ENCODE measurements at regions not wholly inside any gene's neighbourhood (a gene's known extent, or its start where the extent isn't known, plus 50 kb on each side); places are given as distances from the start of the nearest gene placed in this dataset.
"Not testable (repeated sequence)": the region's sequence is repeated elsewhere in the genome, so short reads cannot be mapped to it uniquely, and the experiment has no call there.

DNA sequence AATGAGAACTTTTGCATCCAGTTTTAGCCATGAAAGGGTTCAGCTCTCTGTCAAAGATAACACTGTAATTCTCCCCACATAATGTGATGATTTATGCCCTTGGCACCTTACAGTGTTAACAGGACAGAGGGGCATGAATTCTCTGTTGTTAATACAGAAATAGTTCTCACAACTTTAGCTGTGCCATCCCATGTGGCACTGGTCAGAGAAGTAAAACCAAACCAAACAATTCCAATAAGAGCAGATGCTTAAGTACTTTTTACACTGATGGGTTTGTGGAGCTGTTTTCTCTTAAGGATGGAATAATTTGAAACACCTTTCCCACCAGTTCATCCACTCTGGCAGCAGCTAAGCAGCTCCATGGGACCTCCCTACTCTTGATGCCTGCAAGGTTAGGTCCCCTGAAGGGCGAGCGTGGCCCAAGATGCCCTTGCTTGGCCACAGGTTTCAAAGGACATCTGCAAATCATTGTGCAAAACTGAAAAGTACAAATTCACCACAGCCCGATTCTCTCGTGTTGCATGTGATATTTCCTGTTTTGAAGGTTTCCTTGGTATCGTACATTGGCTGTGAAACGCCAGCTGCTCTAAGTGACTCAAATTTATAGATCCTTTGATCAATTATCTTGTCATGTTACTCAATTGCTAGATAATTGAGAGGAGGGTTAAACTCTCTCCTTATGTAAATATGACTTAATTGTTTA is 82.5 kb upstream of the CREB5 start:
- WGBS, 2 donors, result 41 to 44% methylated on average over 6 of the region's 6 CpGs
- no peaks in the 10 kb centered on the region for H3K27me3 ChIP-seq (ENCODE audit: control insufficient read depth in 1 of 2, insufficient read depth in 2 of 2, low read length in 1 of 2)
- H3K4me3 ChIP-seq (ENCODE audit: low read length in 2 of 2), result no peak overlapping the region
- DNase-seq (no peak), ATAC-seq (ENCODE audit: low FRiP score) (no peak)
- H3K36me3 ChIP-seq (ENCODE audit: control insufficient read depth in 1 of 2, insufficient read depth in 2 of 2, low read length in 1 of 2), result no peaks in the 10 kb centered on the region
- intact Hi-C loops (cut with DNase I), result no loop called here
- no peak overlapping the region for H3K27ac ChIP-seq (ENCODE audit: low read depth in 1 of 2, low read length in 2 of 2)
- no peaks in the 10 kb centered on the region for H3K9me3 ChIP-seq (ENCODE audit: control insufficient read depth, low read length)
- no peaks in the 10 kb centered on the region for H3K4me1 ChIP-seq (ENCODE audit: control insufficient read depth in 1 of 2, insufficient read depth in 2 of 2, low read length in 2 of 2)

DNA sequence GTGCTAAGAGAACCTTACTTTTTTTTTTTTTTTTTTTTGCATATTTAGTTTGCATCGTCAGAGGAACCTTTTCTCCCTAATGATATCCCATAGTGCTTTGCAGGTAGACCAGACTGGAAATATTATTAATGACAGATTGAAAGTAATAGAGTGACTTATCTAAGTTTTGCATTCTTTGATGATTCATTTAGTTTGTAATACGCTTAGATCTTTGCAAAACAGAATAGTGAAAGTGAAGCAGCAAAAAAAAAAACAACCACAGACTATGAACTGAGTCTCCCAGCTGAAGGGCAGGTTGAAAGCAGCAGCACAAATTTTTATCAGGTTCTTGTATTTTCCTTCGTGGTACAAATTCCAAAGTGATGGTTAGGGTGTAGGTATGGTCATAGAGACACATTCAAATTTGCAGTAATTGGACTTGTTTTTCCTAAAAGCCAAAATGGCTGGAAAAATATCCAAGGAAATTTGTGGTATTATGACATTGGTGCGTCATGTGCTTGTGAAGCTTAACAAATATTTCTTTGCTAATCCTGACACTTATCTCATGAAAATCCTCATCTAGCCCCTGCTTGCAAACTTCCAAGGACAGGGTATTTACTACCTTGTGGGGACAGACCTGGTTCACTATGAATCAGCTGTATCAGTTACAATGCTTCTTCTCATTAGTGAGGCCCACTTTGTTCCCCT is 81.8 kb upstream of the CREB5 start:
- ATAC-seq (ENCODE audit: low FRiP score) (no peak), DNase-seq (no peak)
- Histone ChIP-seq H3K36me3 (ENCODE audit: control insufficient read depth in 1 of 2, insufficient read depth in 2 of 2, low read length in 1 of 2) (no peaks in the 10 kb centered on the region), H3K4me3 (ENCODE audit: low read length in 2 of 2) (no peak overlapping the region), H3K27ac (ENCODE audit: low read depth in 1 of 2, low read length in 2 of 2) (no peak overlapping the region), H3K27me3 (ENCODE audit: control insufficient read depth in 1 of 2, insufficient read depth in 2 of 2, low read length in 1 of 2) (no peaks in the 10 kb centered on the region), H3K4me1 (ENCODE audit: control insufficient read depth in 1 of 2, insufficient read depth in 2 of 2, low read length in 2 of 2) (no peaks in the 10 kb centered on the region), H3K9me3 (ENCODE audit: control insufficient read depth, low read length) (no peaks in the 10 kb centered on the region)
- 55% methylated on average over 4 of the region's 4 CpGs for WGBS, 2 donors
- intact Hi-C loops (cut with DNase I), result no loop called here

DNA sequence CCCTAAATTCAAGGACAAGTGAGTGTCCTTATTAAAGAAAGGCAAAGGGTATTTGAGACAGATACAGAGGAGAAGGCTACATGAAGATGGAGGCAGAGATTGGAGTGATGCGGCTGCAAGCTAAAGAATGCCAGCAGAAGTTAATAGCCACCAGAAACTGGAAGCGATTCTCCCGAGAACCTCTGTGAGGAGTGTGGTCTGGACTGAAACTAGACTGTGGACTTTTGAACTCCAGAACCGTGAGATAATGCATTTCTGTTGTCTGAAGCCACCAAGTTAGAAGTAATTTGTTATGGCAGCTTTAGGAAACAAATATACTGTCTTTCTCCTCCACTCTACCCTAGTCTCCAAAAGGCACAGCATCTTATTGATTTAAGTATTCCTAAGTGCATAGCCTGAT is 80.3 kb upstream of the CREB5 start:
- intact Hi-C loops (cut with DNase I), result no loop called here
- H3K4me3 ChIP-seq (ENCODE audit: low read length in 2 of 2), result no peak overlapping the region
- H3K36me3 ChIP-seq (ENCODE audit: control insufficient read depth in 1 of 2, insufficient read depth in 2 of 2, low read length in 1 of 2), result no peaks in the 10 kb centered on the region
- H3K4me1 ChIP-seq (ENCODE audit: control insufficient read depth in 1 of 2, insufficient read depth in 2 of 2, low read length in 2 of 2), result no peaks in the 10 kb centered on the region
- no peaks in the 10 kb centered on the region for H3K9me3 ChIP-seq (ENCODE audit: control insufficient read depth, low read length)
- no peaks in the 10 kb centered on the region for H3K27me3 ChIP-seq (ENCODE audit: control insufficient read depth in 1 of 2, insufficient read depth in 2 of 2, low read length in 1 of 2)
- no peak for DNase-seq
- ATAC-seq (ENCODE audit: low FRiP score), result no peak
- 85 to 94% methylated on average over 4 of the region's 4 CpGs for WGBS, 2 donors
- no peak overlapping the region for H3K27ac ChIP-seq (ENCODE audit: low read depth in 1 of 2, low read length in 2 of 2)

- H3K27me3 ChIP-seq (ENCODE audit: control insufficient read depth in 1 of 2, insufficient read depth in 2 of 2, low read length in 1 of 2); DNase-seq; H3K9me3 ChIP-seq (ENCODE audit: control insufficient read depth, low read length); H3K27ac ChIP-seq (ENCODE audit: low read depth in 1 of 2, low read length in 2 of 2); ATAC-seq (ENCODE audit: low FRiP score); H3K4me1 ChIP-seq (ENCODE audit: control insufficient read depth in 1 of 2, insufficient read depth in 2 of 2, low read length in 2 of 2); H3K4me3 ChIP-seq (ENCODE audit: low read length in 2 of 2); intact Hi-C loops (cut with DNase I); H3K36me3 ChIP-seq (ENCODE audit: control insufficient read depth in 1 of 2, insufficient read depth in 2 of 2, low read length in 1 of 2): not testable (repeated sequence)
These were observed 78.8 kb upstream of the CREB5 start for GRCh38 chr7:28333548-28333947.

- Histone ChIP-seq H3K27ac (ENCODE audit: low read depth in 1 of 2, low read length in 2 of 2) (no peak overlapping the region), H3K4me1 (ENCODE audit: control insufficient read depth in 1 of 2, insufficient read depth in 2 of 2, low read length in 2 of 2) (no peaks in the 10 kb centered on the region), H3K36me3 (ENCODE audit: control insufficient read depth in 1 of 2, insufficient read depth in 2 of 2, low read length in 1 of 2) (no peaks in the 10 kb centered on the region), H3K9me3 (ENCODE audit: control insufficient read depth, low read length) (peaks cover 1% of the 10 kb centered on the region), H3K27me3 (ENCODE audit: control insufficient read depth in 1 of 2, insufficient read depth in 2 of 2, low read length in 1 of 2) (no peaks in the 10 kb centered on the region), H3K4me3 (ENCODE audit: low read length in 2 of 2) (no peak overlapping the region)
- intact Hi-C loops (cut with DNase I), result no loop called here
- DNase-seq, result no peak
- WGBS, 2 donors, result 84 to 91% methylated on average over 2 of the region's 2 CpGs
- no peak for ATAC-seq (ENCODE audit: low FRiP score)
These were observed 75.5 kb upstream of the CREB5 start for GRCh38 chr7:28336806-28337205.

DNA sequence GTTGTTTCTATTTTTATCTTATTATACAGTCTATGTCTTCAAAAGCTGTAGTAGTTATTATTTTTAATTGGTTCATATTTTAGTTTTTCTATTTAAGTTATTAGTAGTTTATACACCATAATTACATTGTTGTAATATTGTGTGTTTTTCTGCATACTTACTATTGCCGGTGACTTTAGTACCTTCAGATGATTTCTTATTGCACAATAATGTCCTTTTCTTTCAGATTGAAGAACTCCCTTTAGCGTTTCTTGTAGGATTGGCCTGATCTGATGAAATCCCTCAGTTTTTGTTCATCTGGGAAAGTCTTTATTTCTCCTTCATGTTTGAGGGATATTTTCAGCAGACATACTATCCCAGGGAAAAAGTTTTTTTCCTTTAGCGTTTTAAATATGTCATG is 74.3 kb upstream of the CREB5 start:
- no peak overlapping the region for H3K27ac ChIP-seq (ENCODE audit: low read depth in 1 of 2, low read length in 2 of 2)
- no peak for DNase-seq
- no peak for ATAC-seq (ENCODE audit: low FRiP score)
- no peaks in the 10 kb centered on the region for H3K36me3 ChIP-seq (ENCODE audit: control insufficient read depth in 1 of 2, insufficient read depth in 2 of 2, low read length in 1 of 2)
- no peaks in the 10 kb centered on the region for H3K27me3 ChIP-seq (ENCODE audit: control insufficient read depth in 1 of 2, insufficient read depth in 2 of 2, low read length in 1 of 2)
- intact Hi-C loops (cut with DNase I), result no loop called here
- no peaks in the 10 kb centered on the region for H3K4me1 ChIP-seq (ENCODE audit: control insufficient read depth in 1 of 2, insufficient read depth in 2 of 2, low read length in 2 of 2)
- H3K4me3 ChIP-seq (ENCODE audit: low read length in 2 of 2), result no peak overlapping the region
- peaks cover 1% of the 10 kb centered on the region for H3K9me3 ChIP-seq (ENCODE audit: control insufficient read depth, low read length)
- WGBS, 2 donors, result 60 to 65% methylated on average over 3 of the region's 3 CpGs

DNA sequence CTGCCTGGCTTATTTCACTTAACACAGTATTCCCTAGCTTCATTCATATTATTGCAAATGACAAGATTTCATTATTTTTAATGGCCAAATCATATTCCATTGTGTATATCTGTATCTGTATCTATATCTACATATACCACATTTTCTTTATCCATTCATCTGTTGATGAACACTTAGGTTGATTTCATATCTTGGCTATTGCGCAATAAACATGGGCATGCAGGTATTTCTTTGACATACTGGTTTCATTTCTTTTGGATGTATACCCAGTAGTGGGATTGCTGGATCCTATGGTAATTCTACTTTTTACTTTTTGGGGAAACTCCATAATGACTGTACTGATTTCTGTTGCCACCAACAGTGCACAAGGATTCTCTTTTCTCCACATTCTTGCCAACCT is 68.9 kb upstream of the CREB5 start:
- no peak for DNase-seq
- intact Hi-C loops (cut with DNase I), result no loop called here
- no peak for ATAC-seq (ENCODE audit: low FRiP score)

GRCh38 chr7:28346256-28346655 is 66.1 kb upstream of the CREB5 start:
- intact Hi-C loops (cut with DNase I), result no loop called here
- ATAC-seq (ENCODE audit: low FRiP score), result no peak
- DNase-seq, result no peak
- WGBS, 2 donors, result 79 to 83% methylated on average over 1 of the region's 1 CpG
- H3K4me1 ChIP-seq (ENCODE audit: control insufficient read depth in 1 of 2, insufficient read depth in 2 of 2, low read length in 2 of 2), result no peaks in the 10 kb centered on the region
- H3K36me3 ChIP-seq (ENCODE audit: control insufficient read depth in 1 of 2, insufficient read depth in 2 of 2, low read length in 1 of 2), result no peaks in the 10 kb centered on the region
- H3K27ac ChIP-seq (ENCODE audit: low read depth in 1 of 2, low read length in 2 of 2), result no peak overlapping the region
- H3K9me3 ChIP-seq (ENCODE audit: control insufficient read depth, low read length), result no peaks in the 10 kb centered on the region
- no peak overlapping the region for H3K4me3 ChIP-seq (ENCODE audit: low read length in 2 of 2)
- no peaks in the 10 kb centered on the region for H3K27me3 ChIP-seq (ENCODE audit: control insufficient read depth in 1 of 2, insufficient read depth in 2 of 2, low read length in 1 of 2)

More for the DNA sequence above, 68.9 kb upstream of the CREB5 start:
- no peaks in the 10 kb centered on the region for H3K4me1 ChIP-seq (ENCODE audit: control insufficient read depth in 1 of 2, insufficient read depth in 2 of 2, low read length in 2 of 2)
- no peak overlapping the region for H3K27ac ChIP-seq (ENCODE audit: low read depth in 1 of 2, low read length in 2 of 2)
- 96 to 97% methylated on average over 1 of the region's 1 CpG for WGBS, 2 donors
- no peak overlapping the region for H3K4me3 ChIP-seq (ENCODE audit: low read length in 2 of 2)
- H3K27me3 ChIP-seq (ENCODE audit: control insufficient read depth in 1 of 2, insufficient read depth in 2 of 2, low read length in 1 of 2), result no peaks in the 10 kb centered on the region
- no peaks in the 10 kb centered on the region for H3K36me3 ChIP-seq (ENCODE audit: control insufficient read depth in 1 of 2, insufficient read depth in 2 of 2, low read length in 1 of 2)
- peaks cover 1% of the 10 kb centered on the region for H3K9me3 ChIP-seq (ENCODE audit: control insufficient read depth, low read length)

DNA sequence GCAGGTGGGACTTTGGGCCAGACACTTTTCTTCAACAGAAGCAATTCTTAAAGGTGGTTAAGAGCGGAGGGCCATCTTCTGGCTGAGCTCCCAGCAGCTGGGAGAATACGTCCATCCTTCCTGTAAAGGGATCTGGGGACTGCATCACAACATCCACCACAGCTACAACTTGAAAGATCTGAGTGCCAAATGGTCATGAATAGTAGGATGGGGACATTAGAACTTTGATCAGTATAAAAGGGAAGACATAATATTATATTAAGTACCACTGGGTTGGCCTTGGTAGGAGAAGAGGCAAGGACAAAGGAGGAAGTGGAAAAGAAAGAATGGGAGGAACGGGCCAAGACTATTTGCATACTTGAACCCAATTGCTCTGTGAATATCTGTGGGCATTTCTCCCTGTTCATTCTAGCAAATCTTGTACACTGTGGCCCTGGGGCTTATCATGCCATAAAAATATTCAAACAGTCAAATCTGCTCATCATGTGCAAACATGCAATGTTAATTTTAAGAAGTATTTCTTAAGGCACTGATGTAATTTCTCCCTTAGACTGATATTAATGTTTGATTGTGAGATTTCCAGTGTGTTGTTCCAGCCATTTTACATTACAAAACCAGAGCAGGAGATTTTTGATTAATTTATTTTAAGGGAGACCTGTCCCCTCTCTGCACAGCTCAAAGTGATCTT is 65.5 kb upstream of the CREB5 start:
- Histone ChIP-seq H3K27me3 (ENCODE audit: control insufficient read depth in 1 of 2, insufficient read depth in 2 of 2, low read length in 1 of 2) (no peaks in the 10 kb centered on the region), H3K4me3 (ENCODE audit: low read length in 2 of 2) (no peak overlapping the region), H3K36me3 (ENCODE audit: control insufficient read depth in 1 of 2, insufficient read depth in 2 of 2, low read length in 1 of 2) (no peaks in the 10 kb centered on the region), H3K27ac (ENCODE audit: low read depth in 1 of 2, low read length in 2 of 2) (no peak overlapping the region), H3K4me1 (ENCODE audit: control insufficient read depth in 1 of 2, insufficient read depth in 2 of 2, low read length in 2 of 2) (no peaks in the 10 kb centered on the region), H3K9me3 (ENCODE audit: control insufficient read depth, low read length) (no peaks in the 10 kb centered on the region)
- WGBS, 2 donors, result 74 to 78% methylated on average over 3 of the region's 3 CpGs
- intact Hi-C loops (cut with DNase I), result no loop called here
- DNase-seq, result no peak
- ATAC-seq (ENCODE audit: low FRiP score), result no peak

Data from aorta (tissue), 5 donors.